Esophagus squamous epithelium (tissue), 4 donors: ENCODE measurements at regions not wholly inside any gene's neighbourhood (a gene's known extent, or its start where the extent isn't known, plus 50 kb on each side); places are given as distances from the start of the nearest gene placed in this dataset.

ENCODE experiments used
- CTCF ChIP-seq, 6 experiments: fragments of 450-650 bp in 4 of 6; fragments of 200-600 bp in 2 of 6; sonication (generic) in 2 of 6; IDR thresholded peaks; one replicate each; pipeline ENCODE4 v1.5.1; 2016 to 2019; ENCODE audit warnings: antibody characterized with exemption in 6 of 6, mild to moderate bottlenecking in 4 of 6, moderate library complexity in 4 of 6
- POLR2A ChIP-seq, 4 donors: fragments of 450-650 bp; IDR thresholded peaks; one replicate each; pipeline ENCODE4 v1.6.1; 2017; ENCODE audit warnings: antibody characterized with exemption in 4 of 4, mild to moderate bottlenecking in 4 of 4, moderate library complexity in 3 of 4

- TF ChIP-seq CTCF (IDR thresholded peaks at IDR 0.05), result no peak
- TF ChIP-seq POLR2A (IDR thresholded peaks at IDR 0.05), result no peak
Observed at GRCh38 chr16:86363836-86364618, 146.3 kb upstream of the FOXF1 start.
